NCI-H1417 treated with DMSO at 0.1 percent for 48 hours (cell line): ENCODE measurements at regions not wholly inside any gene's neighbourhood (a gene's known extent, or its start where the extent isn't known, plus 50 kb on each side); places are given as distances from the start of the nearest gene placed in this dataset.

Source experiments
- DNase-seq: peaks from one replicate; lab custom pipeline; 2025; lab: John Stamatoyannopoulos, UW

DNA sequence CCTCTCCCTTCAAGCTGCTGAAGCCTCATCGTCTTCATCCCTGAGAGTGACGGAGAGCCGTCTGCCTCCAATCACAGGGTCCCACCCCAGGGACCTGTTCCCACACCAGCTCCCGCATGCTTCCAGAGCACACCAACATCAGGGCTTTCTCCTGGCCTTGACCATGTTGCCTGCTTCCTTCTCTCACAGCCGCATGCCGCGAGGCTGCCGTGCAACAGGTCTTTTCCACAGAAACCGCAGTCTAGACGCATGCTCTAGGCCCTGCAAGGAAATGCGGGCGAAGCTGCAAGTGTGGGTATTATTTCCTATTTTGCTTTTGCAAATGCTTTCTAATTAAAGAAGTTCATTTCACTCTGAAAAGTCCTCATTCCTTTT, 277.8 kb downstream of the EIPR1 start:
- DNase-seq = no peak

DNA sequence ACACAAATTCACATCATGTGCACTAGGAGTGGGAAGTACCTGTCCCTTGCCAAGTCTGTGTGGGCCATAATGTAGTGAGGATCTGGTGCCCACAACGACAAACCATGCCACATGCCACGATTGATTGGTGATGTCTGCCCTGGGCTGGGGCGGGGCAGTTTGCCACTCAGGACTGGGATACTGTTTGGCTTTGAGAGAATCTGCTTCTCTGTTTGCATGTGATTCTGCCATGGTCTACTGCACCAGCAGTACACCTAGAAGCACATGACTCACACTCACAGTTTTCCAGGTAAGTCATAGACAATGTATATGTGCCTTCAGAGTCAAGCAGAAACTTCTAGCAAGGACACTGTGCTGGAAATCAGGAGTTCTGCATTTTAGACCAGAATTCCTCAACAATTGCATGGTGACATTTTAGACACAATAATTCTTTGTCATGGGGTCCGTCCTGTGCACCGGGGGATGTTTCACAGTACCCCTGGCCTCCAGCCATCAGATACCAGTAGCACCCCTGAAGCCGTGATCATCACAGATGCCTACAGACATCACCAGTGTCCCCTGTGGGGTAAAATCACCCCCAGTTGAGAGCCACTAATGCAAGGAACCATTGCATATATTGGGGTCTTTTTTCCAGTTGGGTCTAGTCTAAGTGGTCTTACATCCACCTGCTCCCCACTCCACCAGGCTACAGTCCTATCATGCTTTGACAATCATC, 278.3 kb downstream of the EIPR1 start:
- no peak for DNase-seq

DNA sequence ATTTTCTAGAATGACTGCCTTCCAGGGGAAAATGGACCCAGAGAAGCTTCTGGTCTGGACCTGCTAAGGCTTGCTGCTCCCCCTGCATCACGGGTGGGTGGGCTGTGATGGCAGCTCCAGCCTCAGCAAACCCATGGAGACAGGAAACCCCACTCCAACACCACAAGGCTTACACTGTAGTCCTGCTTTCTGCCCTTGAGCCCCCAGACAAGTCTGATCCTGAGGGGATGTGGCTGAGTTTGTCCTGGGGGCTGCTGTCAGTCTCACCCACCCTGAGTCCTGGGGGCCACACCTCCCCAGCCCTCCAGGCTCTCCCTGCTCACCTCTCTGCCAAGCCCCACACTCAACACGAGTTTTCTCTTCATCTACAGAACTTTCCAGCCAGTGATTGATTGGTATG, 279.4 kb downstream of the EIPR1 start:
- DNase-seq = no peak

DNA sequence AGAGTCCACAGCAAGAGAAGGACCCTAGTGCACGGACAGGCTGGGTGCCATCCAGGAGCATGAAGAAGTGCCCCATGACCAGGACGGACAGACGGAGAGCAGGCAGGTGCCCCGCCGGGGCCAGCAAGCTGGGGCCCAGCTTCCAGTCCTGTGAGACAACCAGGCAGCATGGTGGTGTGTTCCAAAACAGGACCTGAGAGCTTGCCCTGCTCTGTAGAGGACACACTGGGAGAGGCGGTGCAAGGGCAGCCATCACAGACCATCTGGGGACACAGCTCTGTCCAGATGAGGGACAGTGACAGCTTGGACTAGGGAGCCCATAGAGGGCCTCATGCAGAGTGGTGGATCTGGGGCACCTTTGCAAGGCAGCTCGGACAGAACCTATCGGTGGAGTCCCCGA, 279.8 kb downstream of the EIPR1 start:
- no peak for DNase-seq

DNA sequence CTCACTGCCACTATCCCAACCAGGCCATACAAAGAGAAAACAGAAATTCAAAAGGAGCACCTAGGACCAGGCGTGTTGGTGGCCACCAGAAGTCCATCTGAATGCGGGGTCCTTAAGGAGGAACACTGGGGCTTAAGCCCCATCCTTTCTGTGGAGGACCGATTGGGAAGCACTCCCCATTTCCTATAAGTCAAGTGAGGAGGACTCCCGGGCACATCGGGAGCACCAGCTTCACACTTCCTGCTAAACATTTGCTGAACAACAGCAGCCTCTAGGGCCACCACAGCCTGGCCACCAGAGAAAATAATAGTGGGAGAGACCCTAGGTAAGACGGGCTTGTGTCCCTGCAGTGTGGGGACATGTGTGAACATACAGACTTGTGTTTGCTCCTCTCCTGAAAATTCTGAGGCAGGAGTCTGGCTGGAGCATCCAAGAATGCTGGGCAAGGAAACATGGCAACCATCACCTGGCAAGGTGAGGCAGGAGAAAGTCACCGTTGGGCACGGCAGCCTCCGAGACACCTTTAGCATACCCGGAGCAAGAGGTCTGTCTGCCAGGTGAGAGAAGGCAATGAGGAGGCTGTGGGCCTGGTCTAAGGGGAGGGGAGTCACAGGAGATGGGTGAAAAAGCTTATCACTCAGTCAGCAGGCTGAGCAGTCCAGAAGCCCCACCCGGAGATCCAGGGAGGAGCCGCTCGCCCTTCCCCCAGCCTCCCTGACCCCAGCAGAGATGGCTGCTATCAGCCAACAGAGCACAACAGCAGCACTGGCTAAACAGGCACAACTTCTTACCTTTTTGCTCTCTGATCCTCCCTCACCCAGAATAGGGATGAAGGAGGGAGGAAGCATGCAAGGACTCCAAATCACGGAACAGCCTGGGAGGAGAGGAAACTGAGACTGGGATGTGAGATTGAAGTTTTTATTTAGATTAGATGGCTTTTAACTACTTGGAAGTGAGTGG, 282.3 kb downstream of the EIPR1 start:
- DNase-seq = no peak

DNA sequence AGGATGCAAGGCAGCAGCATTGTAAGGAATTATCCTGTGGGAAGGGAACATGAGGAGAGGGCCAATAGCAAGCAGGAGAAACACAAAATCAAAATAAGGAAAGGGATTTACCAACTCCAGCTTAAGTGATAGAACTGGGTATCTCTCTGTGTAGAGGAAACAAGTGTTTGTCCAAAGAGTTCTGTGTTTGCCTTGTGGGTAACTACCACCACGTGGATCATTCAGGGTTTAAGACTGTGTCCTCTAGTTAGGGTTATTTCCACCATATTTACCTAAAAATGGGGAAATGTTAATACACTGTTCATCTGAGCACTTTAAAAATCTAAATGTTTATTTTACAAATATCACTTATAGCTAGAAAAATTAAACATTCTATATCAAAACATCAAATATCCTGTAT, 283.3 kb downstream of the EIPR1 start:
- DNase-seq = no peak

DNA sequence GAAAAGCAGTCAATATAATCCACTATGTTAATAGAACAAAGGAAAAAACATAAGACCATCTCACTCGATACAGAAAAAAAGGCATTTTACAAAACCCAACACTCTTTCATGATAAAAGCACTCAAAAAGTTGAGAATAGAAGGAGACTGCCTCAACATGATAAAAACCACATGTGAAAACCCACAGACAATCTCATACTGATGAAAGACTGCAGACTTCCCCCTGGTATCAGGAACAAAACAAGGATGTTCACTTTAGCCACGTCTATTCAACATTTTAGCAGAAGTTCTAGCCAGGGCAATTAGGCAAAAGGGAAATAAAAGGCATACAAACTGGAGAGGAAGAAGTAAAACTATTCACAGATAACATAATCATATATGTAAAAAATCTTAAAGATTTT, 285.9 kb downstream of the EIPR1 start:
- DNase-seq = no peak

DNA sequence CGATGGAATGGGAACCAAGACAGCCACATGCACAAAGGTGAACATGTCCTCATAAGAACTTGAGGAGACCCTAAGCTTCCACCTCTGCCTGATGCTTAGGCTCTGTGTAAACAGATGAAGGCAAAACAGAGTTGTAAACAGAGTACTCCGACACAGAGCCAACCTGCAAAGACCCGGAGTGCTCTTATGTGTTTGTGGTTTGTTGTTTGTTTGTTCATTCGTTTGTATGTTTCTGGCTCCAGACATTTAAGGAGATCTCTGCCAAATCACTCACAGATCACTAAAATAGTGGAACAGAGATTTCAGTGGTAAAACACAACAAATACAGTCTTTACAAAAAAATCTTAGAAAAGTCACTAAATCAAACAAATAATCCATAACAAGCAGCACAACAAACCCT, 294.9 kb downstream of the EIPR1 start:
- no peak for DNase-seq

DNA sequence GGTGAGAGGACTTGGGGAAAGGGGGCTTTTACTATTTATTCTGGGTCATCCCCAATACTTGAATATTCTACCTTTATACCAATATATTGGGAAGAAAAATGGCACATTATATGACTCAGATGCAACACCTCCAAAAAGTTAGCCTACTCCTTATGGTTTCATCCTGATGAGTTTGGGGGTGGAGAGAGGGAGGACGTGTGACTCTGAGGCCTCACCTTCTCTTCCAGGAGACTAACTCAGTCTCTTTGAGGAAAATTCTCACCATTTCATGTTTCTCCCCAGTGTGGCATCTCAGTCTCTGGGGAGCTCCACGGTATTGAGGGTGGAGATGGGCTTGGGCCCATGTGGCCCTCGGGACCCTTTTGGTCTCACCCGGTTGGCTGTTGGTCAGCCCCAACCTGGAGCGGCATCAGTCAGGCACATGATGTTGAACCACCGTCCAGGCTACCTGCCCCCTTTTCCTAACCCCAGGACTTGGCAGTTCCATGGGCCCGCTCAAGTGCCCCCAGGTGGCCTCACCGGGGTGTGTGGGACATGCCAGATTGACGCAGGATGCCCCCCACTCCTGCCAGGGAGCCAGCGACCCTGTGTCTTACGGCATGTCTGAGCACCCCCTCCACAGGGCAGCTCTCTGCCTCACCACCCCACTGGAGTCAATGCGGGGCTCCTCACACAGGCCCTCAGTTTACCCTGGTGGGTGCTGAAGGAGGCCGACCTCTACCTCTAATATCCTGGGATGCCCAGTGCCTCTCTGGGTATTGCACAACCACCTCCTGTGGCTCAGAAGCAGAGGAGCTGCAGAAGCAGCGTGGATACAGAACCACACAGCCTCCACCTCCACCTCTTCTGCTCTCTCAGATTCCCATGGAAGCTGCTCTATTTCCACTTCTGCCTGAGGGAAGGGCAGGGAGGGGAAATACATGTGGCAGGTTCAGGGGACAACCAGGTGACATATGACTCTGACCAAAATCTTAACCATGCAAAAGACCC, 297.4 kb downstream of the EIPR1 start:
- DNase-seq = no peak

DNA sequence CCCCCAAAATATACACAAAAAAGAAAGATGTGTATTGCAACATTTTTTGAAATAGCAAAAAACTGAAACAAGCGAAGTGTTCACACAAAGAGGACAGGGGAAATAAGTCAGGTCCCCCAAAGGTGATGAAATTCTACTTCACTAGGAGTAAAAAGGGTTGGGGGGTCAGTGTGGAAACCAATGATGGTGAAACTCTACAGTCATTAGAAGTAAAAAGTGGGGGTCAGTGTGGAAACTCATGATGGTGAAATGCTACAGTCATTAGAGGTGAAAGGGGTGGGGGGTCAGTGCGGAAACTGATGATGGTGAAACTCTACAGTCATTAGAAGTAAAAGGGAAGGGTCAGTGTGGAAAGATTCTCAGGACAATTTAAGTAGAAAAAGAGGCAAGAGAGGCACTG, 298.2 kb downstream of the EIPR1 start:
- no peak for DNase-seq

DNA sequence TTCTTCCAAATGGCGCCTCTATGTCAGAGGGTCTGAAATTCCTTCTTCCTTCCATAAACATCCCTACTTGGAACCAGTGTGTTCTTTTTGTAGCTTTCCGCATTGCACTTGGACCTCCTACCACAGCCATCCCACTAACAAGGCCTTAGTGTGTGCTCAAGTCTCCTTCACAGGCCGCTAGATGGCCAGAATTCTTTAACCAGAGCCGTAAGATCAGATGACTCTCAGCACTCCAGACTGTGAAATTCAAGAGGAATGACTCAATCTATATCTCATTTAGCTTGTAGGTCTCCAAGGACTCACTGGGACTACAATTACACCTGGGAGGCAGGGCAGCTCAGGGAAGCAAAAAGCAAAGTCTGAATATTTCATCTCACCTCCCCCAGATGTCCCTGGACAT, 298.9 kb downstream of the EIPR1 start:
- no peak for DNase-seq

DNA sequence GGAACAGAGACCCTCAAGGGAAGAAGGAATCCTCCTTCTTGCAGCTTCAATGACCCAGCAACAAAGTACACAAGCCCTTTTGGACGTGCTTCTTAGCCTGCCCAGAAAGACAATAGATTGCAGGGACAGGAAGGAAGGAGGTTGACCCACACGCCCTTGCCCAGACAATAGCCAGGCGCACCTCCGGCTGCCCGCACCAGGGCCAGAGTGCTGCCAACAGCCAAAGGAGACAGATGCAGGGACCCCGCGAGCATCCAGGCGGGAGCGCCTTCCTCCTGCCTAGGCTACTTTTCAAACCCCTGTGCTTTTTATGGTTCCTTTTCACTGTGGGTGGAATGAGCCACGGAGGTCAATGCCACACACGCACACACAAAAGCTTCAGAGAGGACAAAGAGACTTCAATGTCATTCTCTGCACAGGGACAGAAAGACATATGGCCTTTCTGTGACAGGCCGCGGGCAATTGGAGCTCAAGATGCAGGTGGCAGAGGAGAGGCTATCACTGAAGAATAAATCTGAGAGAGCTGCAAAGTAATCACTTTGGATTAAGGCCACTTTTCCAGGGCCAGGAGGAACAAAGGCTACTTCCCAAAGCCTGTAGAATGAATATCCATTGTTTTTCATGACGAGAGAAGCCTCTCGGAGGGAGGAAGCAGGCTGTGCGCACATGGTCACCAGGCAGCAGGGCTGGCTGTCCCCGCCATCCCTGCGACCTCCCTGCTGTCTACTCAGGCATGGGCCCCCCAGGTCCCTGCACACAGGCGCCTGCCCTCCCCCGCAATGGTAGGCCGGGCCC, 300.6 kb downstream of the EIPR1 start:
- no peak for DNase-seq

DNA sequence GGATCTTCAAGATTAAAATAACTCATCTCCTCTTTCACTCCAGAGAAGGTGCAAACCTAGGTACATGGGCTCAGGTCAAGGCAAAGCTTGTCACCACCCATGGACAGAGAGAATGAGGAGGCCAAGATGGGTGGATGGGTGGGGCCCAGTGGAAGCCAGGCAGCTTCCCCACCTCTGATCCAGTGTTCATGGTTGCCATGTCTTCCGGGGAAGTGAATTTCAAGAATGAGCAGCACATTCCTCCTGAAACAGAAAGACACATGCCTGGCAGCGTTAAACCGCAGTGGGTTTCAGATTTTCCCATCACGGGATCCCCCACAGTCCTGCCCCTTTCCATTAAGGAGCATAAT, 301.7 kb downstream of the EIPR1 start:
- DNase-seq = no peak

DNA sequence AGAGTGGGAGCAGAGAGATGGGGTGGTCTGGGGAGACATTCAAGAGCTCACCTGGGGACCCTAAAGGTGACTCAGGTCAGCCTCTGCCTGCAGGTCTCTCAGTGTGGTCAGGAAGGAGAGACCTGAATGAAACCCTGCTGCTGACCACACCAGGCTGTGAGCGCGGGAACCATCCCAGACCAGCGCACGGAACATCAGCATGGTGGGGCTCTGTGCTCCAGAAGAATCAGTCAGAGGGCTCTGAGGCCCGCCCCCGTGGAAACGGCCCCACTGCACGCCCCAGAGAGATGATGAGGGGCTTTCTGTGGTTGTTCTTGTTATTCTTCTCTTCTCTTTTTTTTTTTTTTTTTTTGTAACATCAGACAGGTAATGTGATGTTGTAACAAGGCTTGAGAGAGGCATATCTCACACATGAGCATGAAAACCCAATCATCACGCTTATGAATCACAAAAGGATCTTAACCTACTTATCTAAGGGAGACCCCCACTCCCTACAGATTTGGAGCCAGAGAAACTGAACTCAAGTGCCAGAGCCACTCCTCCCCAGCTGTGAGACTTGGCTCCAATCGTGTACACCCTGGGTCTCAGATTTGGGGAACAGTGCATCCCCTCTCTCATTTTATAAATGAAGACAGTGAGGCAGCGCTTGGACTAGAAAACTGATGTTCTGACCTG, 302.2 kb downstream of the EIPR1 start:
- DNase-seq = no peak

DNA sequence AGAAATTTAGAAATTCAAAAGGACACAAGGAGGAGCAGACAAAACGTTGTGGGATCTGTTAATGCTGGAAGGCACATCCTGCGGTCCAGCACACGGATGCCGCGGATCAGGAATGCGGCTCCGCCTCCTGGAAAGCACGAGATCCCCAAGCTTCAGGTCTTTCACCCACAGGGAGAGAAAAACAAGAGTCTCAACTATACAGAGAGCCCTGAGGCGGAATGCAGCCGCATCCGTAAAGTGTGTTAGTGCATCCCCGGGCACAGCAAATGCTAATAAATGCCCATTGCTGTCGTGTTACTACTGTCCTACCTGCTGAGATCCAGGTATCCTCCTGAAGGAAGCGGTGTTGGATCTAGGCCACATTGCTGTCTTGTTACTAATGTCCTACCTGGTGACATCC, 303.9 kb downstream of the EIPR1 start:
- no peak for DNase-seq

DNA sequence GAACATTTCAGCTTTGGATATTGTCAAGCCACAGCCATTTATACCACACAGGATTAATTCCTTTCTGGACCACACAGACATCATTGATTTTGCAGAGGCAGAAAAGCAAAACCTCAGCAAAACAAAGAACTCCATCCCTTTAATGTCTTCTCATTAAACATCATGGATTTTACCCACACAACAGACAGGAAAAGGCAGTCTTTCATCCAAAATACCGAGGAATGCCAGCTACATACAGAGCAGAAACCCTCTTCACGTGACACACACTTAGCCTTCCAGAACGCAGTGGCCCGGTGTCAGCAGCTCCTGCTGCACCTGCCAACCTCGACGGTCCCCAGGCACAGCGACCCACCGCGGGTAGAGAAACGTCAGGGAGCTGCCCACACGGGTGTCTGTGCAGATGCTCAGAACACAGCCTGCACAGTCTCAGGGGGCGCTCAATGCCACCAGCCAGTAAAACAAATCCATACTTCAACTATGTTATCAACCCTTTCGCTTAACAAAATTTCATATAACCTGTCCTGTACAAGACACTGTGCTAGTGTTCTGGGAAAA, 304.5 kb downstream of the EIPR1 start:
- no peak for DNase-seq

DNA sequence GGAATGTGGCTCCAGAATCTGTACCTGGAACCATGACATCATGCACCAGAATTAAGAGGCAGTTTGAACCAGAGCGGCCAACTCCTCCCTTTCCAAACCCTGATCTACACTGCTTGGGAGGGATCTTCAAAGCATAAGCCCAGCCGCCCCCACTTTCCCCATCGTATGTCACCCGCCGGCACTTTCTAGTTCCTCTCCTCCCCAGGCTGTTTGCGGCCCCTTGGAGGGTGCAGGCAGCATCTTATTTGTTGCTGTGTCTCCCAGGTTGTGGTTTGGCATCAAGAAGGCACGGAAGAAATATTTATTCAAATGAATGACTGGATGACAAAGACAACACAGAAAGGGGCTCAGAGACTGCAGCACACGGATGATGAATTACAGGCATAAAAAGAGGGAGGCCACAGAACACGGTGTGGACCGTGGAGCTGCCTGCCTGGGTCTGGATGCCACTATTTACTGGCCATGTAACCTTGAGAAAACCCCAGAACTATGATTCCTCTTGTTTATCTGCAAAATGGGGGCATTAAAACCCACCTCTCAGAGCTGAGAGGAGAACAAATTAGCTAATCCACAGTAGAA, 305.8 kb downstream of the EIPR1 start:
- DNase-seq = no peak

DNA sequence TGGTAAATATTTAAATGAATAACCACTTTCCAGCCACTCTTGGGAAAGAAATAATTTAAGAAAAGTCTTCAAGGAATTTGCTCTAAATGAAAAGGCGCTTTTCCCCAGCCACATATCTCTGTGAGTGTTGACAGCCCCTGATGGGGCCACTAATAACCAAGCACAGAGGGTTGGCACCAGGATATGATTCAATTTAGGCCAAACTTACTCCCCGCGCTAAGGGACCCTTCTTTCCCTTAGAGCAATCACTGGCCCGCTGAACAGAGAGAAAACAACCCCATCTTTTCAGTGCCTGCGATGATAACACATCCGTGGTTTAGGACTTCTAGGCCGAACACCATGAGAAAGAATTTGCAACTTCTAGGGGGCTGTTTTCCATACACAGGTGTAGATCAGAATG, 310.8 kb downstream of the EIPR1 start:
- no peak for DNase-seq

DNA sequence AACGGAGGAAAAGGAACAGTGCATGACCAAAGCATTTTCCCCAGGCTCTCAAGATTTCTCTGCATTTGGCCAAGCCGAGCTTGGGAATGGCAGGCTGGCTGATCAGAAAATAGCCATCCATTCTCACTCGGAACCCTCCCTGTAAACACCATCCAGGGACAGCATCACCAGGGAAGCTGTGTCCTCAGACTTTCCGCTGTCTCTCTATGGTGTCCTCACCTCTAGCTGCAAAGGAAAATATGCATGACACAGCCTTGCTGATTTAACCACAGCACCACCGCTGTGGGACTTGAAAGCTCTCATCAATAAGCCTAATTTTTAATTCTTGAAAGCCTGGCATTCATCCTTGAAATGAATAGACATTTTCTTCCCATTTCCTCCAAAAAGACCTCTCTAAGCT, 311.7 kb downstream of the EIPR1 start:
- no peak for DNase-seq
